ENCODE measurements at regions not wholly inside any gene's neighbourhood (a gene's known extent, or its start where the extent isn't known, plus 50 kb on each side); places are given as distances from the start of the nearest gene placed in this dataset.
"Not testable (repeated sequence)": the region's sequence is repeated elsewhere in the genome, so short reads cannot be mapped to it uniquely, and the experiment has no call there.

- Histone ChIP-seq H3K4me2 (ENCODE audit: insufficient read depth, low read length) (no peak overlapping the region), H3K4me3 (ENCODE audit: insufficient read depth, low read length) (no peak overlapping the region), H3K9me3 (ENCODE audit: low read depth, low read length) (no peaks in the 10 kb centered on the region), H3K27ac (ENCODE audit: low read depth, low read length) (no peak overlapping the region), H3K4me1 (ENCODE audit: insufficient read depth, low read length) (no peaks in the 10 kb centered on the region), H4K20me1 (ENCODE audit: insufficient read depth, low read length) (no peaks in the 10 kb centered on the region), H3K79me2 (ENCODE audit: insufficient read depth, low read length) (no peaks in the 10 kb centered on the region), H2AFZ (ENCODE audit: low read length) (no peak overlapping the region), H3K27me3 (ENCODE audit: insufficient read depth, low read length) (no peaks in the 10 kb centered on the region), H3K36me3 (ENCODE audit: insufficient read depth, low read length) (no peaks in the 10 kb centered on the region)
- TF ChIP-seq CTCF (IDR thresholded peaks at IDR 0.05; ENCODE audit: extremely low read depth, low read depth, low read length), result no peak
- no peak for DNase-seq (ENCODE audit: insufficient read length, low spot score, missing footprints)
Measured at GRCh38 chr7:81185072-81185471, 266.2 kb upstream of the SEMA3C start.

- no peaks in the 10 kb centered on the region for H3K36me3 ChIP-seq (ENCODE audit: insufficient read depth, low read length)
- H4K20me1 ChIP-seq (ENCODE audit: insufficient read depth, low read length), result no peaks in the 10 kb centered on the region
- H3K79me2 ChIP-seq (ENCODE audit: insufficient read depth, low read length), result no peaks in the 10 kb centered on the region
- H3K4me3 ChIP-seq (ENCODE audit: insufficient read depth, low read length), result no peak overlapping the region
- H3K27ac ChIP-seq (ENCODE audit: low read depth, low read length), result no peak overlapping the region
- no peak overlapping the region for H3K4me2 ChIP-seq (ENCODE audit: insufficient read depth, low read length)
- H3K4me1 ChIP-seq (ENCODE audit: insufficient read depth, low read length), result no peaks in the 10 kb centered on the region
- no peaks in the 10 kb centered on the region for H3K27me3 ChIP-seq (ENCODE audit: insufficient read depth, low read length)
- no peaks in the 10 kb centered on the region for H3K9me3 ChIP-seq (ENCODE audit: low read depth, low read length)
- no peak overlapping the region for H2AFZ ChIP-seq (ENCODE audit: low read length)
- DNase-seq (ENCODE audit: insufficient read length, low spot score, missing footprints), result no peak
- no peak for TF ChIP-seq CTCF (IDR thresholded peaks at IDR 0.05; ENCODE audit: extremely low read depth, low read depth, low read length)
Measured at GRCh38 chr7:81183326-81183725, 264.5 kb upstream of the SEMA3C start.

GRCh38 chr7:81182056-81182455 lies 263.2 kb upstream of the SEMA3C start:
- H3K27ac ChIP-seq (ENCODE audit: low read depth, low read length); H3K4me3 ChIP-seq (ENCODE audit: insufficient read depth, low read length); H2AFZ ChIP-seq (ENCODE audit: low read length); H3K9me3 ChIP-seq (ENCODE audit: low read depth, low read length); H3K36me3 ChIP-seq (ENCODE audit: insufficient read depth, low read length); H3K4me1 ChIP-seq (ENCODE audit: insufficient read depth, low read length); H3K27me3 ChIP-seq (ENCODE audit: insufficient read depth, low read length); H3K79me2 ChIP-seq (ENCODE audit: insufficient read depth, low read length); H4K20me1 ChIP-seq (ENCODE audit: insufficient read depth, low read length); DNase-seq (ENCODE audit: insufficient read length, low spot score, missing footprints); H3K4me2 ChIP-seq (ENCODE audit: insufficient read depth, low read length): not testable (repeated sequence)

- Histone ChIP-seq H2AFZ (ENCODE audit: low read length) (no peak overlapping the region), H3K4me3 (ENCODE audit: insufficient read depth, low read length) (no peak overlapping the region), H4K20me1 (ENCODE audit: insufficient read depth, low read length) (no peaks in the 10 kb centered on the region), H3K9me3 (ENCODE audit: low read depth, low read length) (no peaks in the 10 kb centered on the region), H3K27ac (ENCODE audit: low read depth, low read length) (no peak overlapping the region), H3K4me1 (ENCODE audit: insufficient read depth, low read length) (no peaks in the 10 kb centered on the region), H3K27me3 (ENCODE audit: insufficient read depth, low read length) (no peaks in the 10 kb centered on the region), H3K36me3 (ENCODE audit: insufficient read depth, low read length) (no peaks in the 10 kb centered on the region), H3K4me2 (ENCODE audit: insufficient read depth, low read length) (no peak overlapping the region), H3K79me2 (ENCODE audit: insufficient read depth, low read length) (no peaks in the 10 kb centered on the region)
- no peak for DNase-seq (ENCODE audit: insufficient read length, low spot score, missing footprints)
- no peak for TF ChIP-seq CTCF (IDR thresholded peaks at IDR 0.05; ENCODE audit: extremely low read depth, low read depth, low read length)
Measured at GRCh38 chr7:81181066-81181465, 262.2 kb upstream of the SEMA3C start.

GRCh38 chr7:81180573-81180972 lies 261.7 kb upstream of the SEMA3C start:
- Histone ChIP-seq H4K20me1 (ENCODE audit: insufficient read depth, low read length) (no peaks in the 10 kb centered on the region), H3K4me3 (ENCODE audit: insufficient read depth, low read length) (no peak overlapping the region), H3K4me1 (ENCODE audit: insufficient read depth, low read length) (no peaks in the 10 kb centered on the region), H2AFZ (ENCODE audit: low read length) (no peak overlapping the region), H3K36me3 (ENCODE audit: insufficient read depth, low read length) (no peaks in the 10 kb centered on the region), H3K79me2 (ENCODE audit: insufficient read depth, low read length) (no peaks in the 10 kb centered on the region), H3K4me2 (ENCODE audit: insufficient read depth, low read length) (no peak overlapping the region), H3K9me3 (ENCODE audit: low read depth, low read length) (no peaks in the 10 kb centered on the region), H3K27me3 (ENCODE audit: insufficient read depth, low read length) (no peaks in the 10 kb centered on the region), H3K27ac (ENCODE audit: low read depth, low read length) (no peak overlapping the region)
- no peak for TF ChIP-seq CTCF (IDR thresholded peaks at IDR 0.05; ENCODE audit: extremely low read depth, low read depth, low read length)
- no peak for DNase-seq (ENCODE audit: insufficient read length, low spot score, missing footprints)
